HEK293T (cell line): ENCODE measurements at regions not wholly inside any gene's neighbourhood (a gene's known extent, or its start where the extent isn't known, plus 50 kb on each side); places are given as distances from the start of the nearest gene placed in this dataset.

Experiments used
- ARNT ChIP-seq: fragments of 450-650 bp; IDR thresholded peaks from 2 replicates; pipeline ENCODE4 v1.6.1; 2017; ENCODE audit warnings: mild to moderate bottlenecking
- BHLHE40 ChIP-seq: fragments of 450-650 bp; IDR thresholded peaks from 2 replicates; pipeline ENCODE4 v1.6.1; 2016; ENCODE audit warnings: mild to moderate bottlenecking, moderate library complexity, borderline replicate concordance
- CTBP1 ChIP-seq: fragments of 450-650 bp; IDR thresholded peaks from 2 replicates; pipeline ENCODE4 v1.6.1; 2016; ENCODE audit warnings: borderline replicate concordance
- ELF4 ChIP-seq: fragments of 450-650 bp; IDR thresholded peaks from 2 replicates; pipeline ENCODE4 v1.6.1; 2017; ENCODE audit warnings: antibody characterized with exemption
- FOXA1 ChIP-seq: fragments of 450-650 bp; IDR thresholded peaks from 2 replicates; pipeline ENCODE4 v1.6.1; 2016; ENCODE audit warnings: mild to moderate bottlenecking
- FOXK2 ChIP-seq: fragments of 450-650 bp; IDR thresholded peaks from 2 replicates; pipeline ENCODE4 v1.6.1; 2016; ENCODE audit warnings: mild to moderate bottlenecking
- L3MBTL2 ChIP-seq: fragments of 450-650 bp; conservative IDR thresholded peaks from 2 replicates; pipeline ENCODE4 v1.6.1; 2016; ENCODE audit warnings: mild to moderate bottlenecking
- NFRKB ChIP-seq: fragments of 450-650 bp; IDR thresholded peaks from 2 replicates; pipeline ENCODE4 v1.6.1; 2016; ENCODE audit warnings: mild to moderate bottlenecking, moderate library complexity
- SP1 ChIP-seq: fragments of 450-650 bp; IDR thresholded peaks from 2 replicates; pipeline ENCODE4 v1.6.1; 2017
- SUZ12 ChIP-seq: fragments of 450-650 bp; IDR thresholded peaks from 2 replicates; pipeline ENCODE4 v1.6.1; 2016; ENCODE audit warnings: mild to moderate bottlenecking
- TARDBP ChIP-seq: fragments of 450-650 bp; IDR thresholded peaks from 2 replicates; pipeline ENCODE4 v1.6.1; 2016
- ZNF384 ChIP-seq: fragments of 450-650 bp; IDR thresholded peaks from 2 replicates; pipeline ENCODE4 v1.6.1; 2016

DNA sequence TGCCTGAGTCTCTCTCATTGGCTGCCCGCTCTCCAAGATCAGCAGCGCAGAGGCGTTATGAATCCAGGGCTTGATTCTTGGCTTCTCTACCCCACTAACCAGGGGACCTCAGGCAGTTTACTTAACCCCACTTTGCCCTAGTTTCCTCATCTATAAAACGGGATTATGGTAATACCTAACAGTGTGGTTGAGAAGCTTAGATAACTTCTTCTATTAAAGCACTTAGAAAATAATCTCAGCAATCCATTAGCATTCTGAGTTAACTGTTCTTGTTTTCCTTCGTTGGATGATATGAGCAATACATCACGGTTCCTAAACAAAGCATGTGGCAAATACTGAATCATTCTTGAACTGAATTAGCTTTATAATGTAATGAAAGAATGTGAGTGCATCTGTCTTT lies 116.3 kb upstream of the FKBP1C start:
- TF ChIP-seq SP1 (no peak), L3MBTL2 (no peak), SUZ12 (no peak), CTBP1 (no peak), ARNT (no peak), FOXK2 (no peak), TARDBP (no peak), ZNF384 (no peak), FOXA1 (no peak), NFRKB (no peak), BHLHE40 (no peak), ELF4 (no peak)
